Astrocyte of the spinal cord (primary cell): ENCODE measurements at regions not wholly inside any gene's neighbourhood (a gene's known extent, or its start where the extent isn't known, plus 50 kb on each side); places are given as distances from the start of the nearest gene placed in this dataset.

Experiments used
- DNase-seq: peaks from one replicate; pipeline ENCODE4 v3.0.0; 2011; ENCODE audit warnings: low read depth, low spot score
- H3K4me3 ChIP-seq: 2 replicates; pipeline ENCODE4 v1.5.1; 2011; ENCODE audit warnings: low read depth, mild to moderate bottlenecking, low read length, moderate library complexity
- in situ Hi-C: cut with HindIII; loops from 2 replicates; pipeline ENCODE4 v1.10.0; 2017; ENCODE audit warnings: low sequenced_read_pairs
- TF ChIP-seq, protein P1 (sequence below): IDR thresholded peaks from 2 replicates; pipeline ENCODE4 v1.5.1; 2012; ENCODE audit warnings: low read depth, mild to moderate bottlenecking, low read length, inconsistent platforms

DNA sequence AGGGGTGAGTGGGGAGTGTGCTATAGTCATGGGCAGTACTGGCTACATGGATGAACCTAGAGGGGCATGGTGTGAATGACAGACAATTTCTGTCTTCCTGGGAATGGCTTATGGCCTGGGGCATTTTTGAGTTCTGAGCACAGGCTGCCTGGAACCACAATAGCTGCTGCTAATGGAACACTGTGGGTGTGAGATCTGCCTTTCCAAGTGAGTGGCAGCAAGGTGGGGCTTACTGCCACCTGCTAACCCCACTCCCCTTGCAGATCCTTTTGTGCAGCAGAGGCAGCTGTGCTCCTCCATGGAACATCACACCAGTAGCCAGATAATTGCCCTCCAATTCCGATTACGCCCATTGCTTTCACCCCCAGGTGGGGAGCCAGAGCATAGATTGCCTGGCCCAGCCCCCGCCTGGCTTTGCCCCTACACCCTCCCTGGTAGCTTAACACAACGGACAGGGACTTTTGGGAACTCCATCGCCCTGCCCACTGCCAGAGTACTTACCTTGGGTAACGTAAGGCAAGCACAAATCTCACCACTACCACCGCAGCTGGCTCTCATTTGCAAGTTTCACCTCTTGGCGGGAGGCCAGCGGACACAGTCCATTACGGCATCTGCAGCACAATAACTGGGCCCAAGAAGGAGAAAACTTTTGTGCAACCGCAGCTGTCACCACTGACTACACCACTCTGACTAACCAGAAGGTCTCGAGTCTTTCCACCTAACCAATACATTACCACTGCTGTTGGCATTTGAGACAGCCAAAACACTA is 421.2 kb upstream of the NWD2 start:
- DNase-seq: no peak

DNA sequence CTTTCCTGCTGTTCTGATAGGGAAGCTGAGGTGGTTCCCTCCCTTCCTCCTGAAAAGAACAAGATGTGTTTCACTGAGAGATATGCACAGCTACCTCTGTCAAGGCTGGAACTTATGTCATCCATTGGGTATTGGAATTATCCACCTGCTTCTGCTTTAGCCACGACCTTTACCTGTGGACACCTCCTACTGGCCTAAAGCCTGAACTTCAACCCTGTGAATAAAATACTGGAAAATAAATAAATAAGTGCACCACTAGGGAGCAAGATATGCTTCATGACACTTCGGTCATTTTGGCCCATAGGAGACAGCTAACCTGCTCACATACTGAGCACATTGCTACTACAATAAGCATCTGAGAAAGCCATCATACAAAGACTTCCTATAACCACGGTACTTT is 419.9 kb upstream of the NWD2 start:
- TF ChIP-seq, protein P1, sequence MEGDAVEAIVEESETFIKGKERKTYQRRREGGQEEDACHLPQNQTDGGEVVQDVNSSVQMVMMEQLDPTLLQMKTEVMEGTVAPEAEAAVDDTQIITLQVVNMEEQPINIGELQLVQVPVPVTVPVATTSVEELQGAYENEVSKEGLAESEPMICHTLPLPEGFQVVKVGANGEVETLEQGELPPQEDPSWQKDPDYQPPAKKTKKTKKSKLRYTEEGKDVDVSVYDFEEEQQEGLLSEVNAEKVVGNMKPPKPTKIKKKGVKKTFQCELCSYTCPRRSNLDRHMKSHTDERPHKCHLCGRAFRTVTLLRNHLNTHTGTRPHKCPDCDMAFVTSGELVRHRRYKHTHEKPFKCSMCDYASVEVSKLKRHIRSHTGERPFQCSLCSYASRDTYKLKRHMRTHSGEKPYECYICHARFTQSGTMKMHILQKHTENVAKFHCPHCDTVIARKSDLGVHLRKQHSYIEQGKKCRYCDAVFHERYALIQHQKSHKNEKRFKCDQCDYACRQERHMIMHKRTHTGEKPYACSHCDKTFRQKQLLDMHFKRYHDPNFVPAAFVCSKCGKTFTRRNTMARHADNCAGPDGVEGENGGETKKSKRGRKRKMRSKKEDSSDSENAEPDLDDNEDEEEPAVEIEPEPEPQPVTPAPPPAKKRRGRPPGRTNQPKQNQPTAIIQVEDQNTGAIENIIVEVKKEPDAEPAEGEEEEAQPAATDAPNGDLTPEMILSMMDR: no peak
- no peak for DNase-seq
- H3K4me3 ChIP-seq: no peak overlapping the region
- in situ Hi-C loops: no loop called here

More for the DNA sequence above, 421.2 kb upstream of the NWD2 start:
- H3K4me3 ChIP-seq: no peak overlapping the region
- in situ Hi-C loops: no loop called here
- TF ChIP-seq, protein P1: no peak

DNA sequence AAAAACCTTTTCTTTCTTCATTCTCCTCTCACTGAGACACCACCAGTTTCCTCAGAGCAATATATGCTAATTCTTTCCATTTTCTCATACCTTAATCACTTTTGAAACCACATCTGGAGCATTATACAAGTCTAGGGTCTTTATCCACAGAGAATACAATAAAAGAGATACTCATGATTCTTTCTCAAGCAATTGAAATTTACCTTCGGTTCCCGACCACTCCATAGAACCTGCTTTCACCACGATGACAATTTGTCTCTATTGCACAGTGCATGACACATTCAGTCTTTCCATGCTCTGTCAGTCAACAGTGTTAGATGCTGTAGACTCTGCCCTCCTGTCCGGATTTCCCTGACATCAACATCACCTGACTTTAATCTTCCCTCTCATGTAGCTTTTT is 409.3 kb upstream of the NWD2 start:
- TF ChIP-seq, protein P1: no peak
- no peak overlapping the region for H3K4me3 ChIP-seq
- in situ Hi-C loops: no loop called here

DNA sequence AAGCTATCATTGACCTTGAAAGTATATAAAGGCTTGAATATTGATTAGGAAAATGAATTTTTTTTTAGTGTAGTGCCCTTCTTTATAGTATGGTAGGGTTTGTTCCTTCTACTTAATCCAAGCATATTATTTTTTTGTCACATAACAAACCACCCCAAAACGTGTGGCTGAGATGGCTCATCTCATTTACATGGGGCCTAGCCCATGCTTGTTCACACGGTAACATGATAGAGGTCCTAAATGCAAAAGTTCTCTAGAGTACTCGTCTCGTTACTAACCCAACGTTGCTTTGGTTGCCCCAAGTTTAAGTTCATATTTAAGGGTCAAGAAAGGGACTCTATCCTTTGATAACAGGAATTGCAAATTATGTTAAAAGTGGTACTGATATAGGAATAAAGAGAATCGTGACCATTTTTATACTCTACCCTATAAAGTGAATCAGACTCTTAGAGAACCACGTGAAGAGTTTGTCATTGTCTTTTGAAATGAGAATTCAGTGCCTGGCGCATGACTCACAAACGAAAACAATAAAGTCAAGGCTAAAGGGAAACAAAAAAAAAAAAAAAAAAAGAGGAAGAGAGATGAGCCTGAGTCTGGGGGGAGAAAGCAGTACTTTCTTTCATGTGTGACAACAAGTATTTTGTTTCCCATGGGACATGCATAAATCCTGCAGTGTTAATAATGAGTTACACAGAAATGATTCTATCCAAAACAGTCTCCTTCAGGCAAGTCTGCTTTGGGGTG is 402.8 kb upstream of the NWD2 start:
- peak; percentile 29 for DNase-seq
- H3K4me3 ChIP-seq: no peak overlapping the region
- in situ Hi-C loops: no loop called here
- TF ChIP-seq, protein P1: no peak

More for the DNA sequence above, 409.3 kb upstream of the NWD2 start:
- DNase-seq: no peak

DNA sequence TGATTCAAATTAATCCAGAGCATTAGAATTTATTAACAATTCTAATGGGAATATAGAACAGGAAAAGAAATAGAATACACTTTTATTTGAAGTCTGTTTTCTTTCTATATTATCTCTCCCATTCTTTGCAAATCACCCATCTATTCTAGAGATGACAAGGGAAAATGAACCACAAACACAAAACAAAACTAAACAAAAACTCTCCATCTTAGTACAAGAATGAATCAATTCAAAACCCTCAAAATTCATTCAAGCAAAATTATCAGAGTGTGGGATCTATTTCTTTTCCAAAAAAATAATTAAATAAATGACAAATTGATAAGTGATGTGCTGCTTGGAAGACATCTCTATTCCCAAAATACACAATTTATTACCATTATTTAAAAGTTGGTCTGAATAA is 400.1 kb upstream of the NWD2 start:
- H3K4me3 ChIP-seq: no peak overlapping the region
- TF ChIP-seq, protein P1: no peak
- in situ Hi-C loops: no loop called here
- no peak for DNase-seq

DNA sequence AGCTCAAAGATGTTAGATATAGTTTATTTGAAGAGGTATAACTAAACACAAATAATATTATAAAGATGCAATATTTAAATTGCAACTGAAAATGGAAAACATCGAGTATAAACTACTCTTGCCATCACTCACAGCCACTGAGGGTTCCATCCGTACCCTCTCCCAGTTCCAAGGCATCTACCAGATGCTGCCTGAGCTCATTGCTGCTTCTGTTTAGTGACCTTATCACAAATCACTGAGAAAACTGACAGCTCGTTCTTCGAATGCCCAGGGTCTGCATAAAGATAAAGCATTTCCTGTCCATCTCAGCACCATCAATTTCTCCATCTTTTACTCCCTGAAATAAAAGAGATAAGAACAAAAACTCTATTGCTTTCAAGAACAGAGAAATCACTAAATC is 391.7 kb upstream of the NWD2 start:
- DNase-seq: no peak
- no peak overlapping the region for H3K4me3 ChIP-seq
- TF ChIP-seq, protein P1: no peak
- in situ Hi-C loops: no loop called here
